PC-9 (cell line): ENCODE measurements at regions not wholly inside any gene's neighbourhood (a gene's known extent, or its start where the extent isn't known, plus 50 kb on each side); places are given as distances from the start of the nearest gene placed in this dataset.

Experiments
- BruUV-seq: library from RNA; stranded (reverse); fragments of 400-500 nt; replicated peaks from 2 replicates; lab custom pipeline; 2021; lab: Mats Ljungman, UMichigan
- CTCF ChIA-PET: fragments of 300-600 bp; sonication (Branson Sonifier 250); formaldehyde crosslinking; loops from one replicate; lab custom pipeline; 2022; ENCODE audit warnings: antibody characterized with exemption; lab: Charles Lee
- POLR2A ChIA-PET: fragments of 300-600 bp; sonication (Branson Sonifier 250); formaldehyde crosslinking; loops from one replicate; lab custom pipeline; 2022; ENCODE audit warnings: antibody characterized with exemption; ENCODE audit not compliant: unreplicated experiment; lab: Charles Lee
- DNase-seq, 2 experiments: peaks; one replicate each; pipeline versions ENCODE4 v3.0.0 to v3.0.0-alpha.2; 2015 to 2022; ENCODE audit warnings: mixed read lengths in 1 of 2
- H2AFZ ChIP-seq: fragments of 200-600 bp; sonication (generic); 2 replicates; pipeline ENCODE4 v1.8.1; 2017; ENCODE audit warnings: antibody characterized with exemption
- H3F3A ChIP-seq: fragments of 200-600 bp; sonication (generic); 2 replicates; pipeline ENCODE4 v1.8.1; 2017; ENCODE audit warnings: antibody characterized with exemption, mild to moderate bottlenecking, low read depth; ENCODE audit not compliant: insufficient read depth
- H3K27ac ChIP-seq: fragments of 200-600 bp; sonication (generic); 2 replicates; pipeline ENCODE4 v1.6.1; 2016; ENCODE audit warnings: mixed run types
- H3K27me3 ChIP-seq: fragments of 200-600 bp; sonication (generic); 2 replicates; pipeline ENCODE4 v1.6.1; 2016; ENCODE audit warnings: low read depth, mixed run types; ENCODE audit not compliant: insufficient read depth
- H3K36me3 ChIP-seq: fragments of 200-600 bp; sonication (generic); 2 replicates; pipeline ENCODE4 v1.6.1; 2016; ENCODE audit warnings: low read depth, mixed run types
- H3K4me1 ChIP-seq: fragments of 200-600 bp; sonication (generic); replicated peaks from 2 replicates; pipeline ENCODE4 v1.6.1; 2016; ENCODE audit warnings: mixed run types; ENCODE audit not compliant: insufficient read depth
- H3K4me2 ChIP-seq: fragments of 200-600 bp; sonication (generic); 2 replicates; pipeline ENCODE4 v1.6.1; 2017; ENCODE audit warnings: mixed run types
- H3K4me3 ChIP-seq: fragments of 200-600 bp; sonication (generic); 2 replicates; pipeline ENCODE4 v1.6.1; 2016; ENCODE audit warnings: mixed run types
- H3K79me2 ChIP-seq: fragments of 200-600 bp; sonication (generic); 2 replicates; pipeline ENCODE4 v1.6.1; 2017; ENCODE audit warnings: low read depth, mixed run types
- H3K9me2 ChIP-seq: fragments of 200-600 bp; sonication (generic); 2 replicates; pipeline ENCODE4 v1.8.1; 2017; ENCODE audit warnings: mild to moderate bottlenecking; ENCODE audit not compliant: insufficient read depth
- H3K9me3 ChIP-seq: fragments of 200-600 bp; sonication (generic); 2 replicates; pipeline ENCODE4 v1.8.1; 2016; ENCODE audit warnings: low read depth; ENCODE audit not compliant: insufficient read depth
- H4K20me1 ChIP-seq: fragments of 200-600 bp; sonication (generic); 2 replicates; pipeline ENCODE4 v1.8.1; 2017; ENCODE audit not compliant: insufficient read depth
- EZH2 ChIP-seq: fragments of 200-600 bp; sonication (generic); IDR thresholded peaks from 2 replicates; pipeline ENCODE4 v1.8.0; 2017; ENCODE audit warnings: antibody characterized with exemption, low read depth
- intact Hi-C: fragments of 100-400 bp; cut with micrococcal nuclease; formaldehyde crosslinking; loops from one replicate; pipeline ENCODE4 v1.10.0; 2022; ENCODE audit not compliant: unreplicated experiment
- TF ChIP-seq, protein P1 (sequence below): fragments of 200-600 bp; sonication (generic); conservative IDR thresholded peaks from 2 replicates; pipeline ENCODE4 v1.6.1; 2017; ENCODE audit warnings: mixed run types, antibody characterized with exemption, mild to moderate bottlenecking, moderate library complexity

DNA sequence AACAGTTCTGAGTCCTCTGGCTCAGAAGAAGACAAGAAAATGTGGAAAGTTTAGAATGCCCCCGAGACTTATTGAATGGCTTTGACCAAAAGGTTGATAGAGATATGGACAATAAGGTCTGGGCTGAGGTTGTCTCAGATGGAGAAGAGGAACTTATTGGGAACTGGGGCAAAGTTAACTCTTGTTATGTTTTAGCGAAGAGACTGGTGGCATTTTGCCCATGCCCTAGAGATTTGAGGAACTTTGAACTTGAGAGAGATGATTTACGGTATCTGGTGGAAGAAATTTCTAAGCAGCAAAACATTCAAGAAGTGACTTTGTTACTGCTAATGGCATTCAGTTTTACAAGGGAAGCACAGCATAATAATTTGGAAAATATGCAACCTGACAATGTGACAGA is 1549.3 kb upstream of the ADGRL3 start:
- intact Hi-C loops = no loop called here
- H3K9me2 ChIP-seq = no peaks in the 10 kb centered on the region
- H3F3A ChIP-seq = no peaks in the 10 kb centered on the region
- H3K4me1 ChIP-seq = no peaks in the 10 kb centered on the region
- no peaks in the 10 kb centered on the region for H3K79me2 ChIP-seq
- H3K9me3 ChIP-seq = no peaks in the 10 kb centered on the region
- H4K20me1 ChIP-seq = no peaks in the 10 kb centered on the region
- TF ChIP-seq, protein P1, sequence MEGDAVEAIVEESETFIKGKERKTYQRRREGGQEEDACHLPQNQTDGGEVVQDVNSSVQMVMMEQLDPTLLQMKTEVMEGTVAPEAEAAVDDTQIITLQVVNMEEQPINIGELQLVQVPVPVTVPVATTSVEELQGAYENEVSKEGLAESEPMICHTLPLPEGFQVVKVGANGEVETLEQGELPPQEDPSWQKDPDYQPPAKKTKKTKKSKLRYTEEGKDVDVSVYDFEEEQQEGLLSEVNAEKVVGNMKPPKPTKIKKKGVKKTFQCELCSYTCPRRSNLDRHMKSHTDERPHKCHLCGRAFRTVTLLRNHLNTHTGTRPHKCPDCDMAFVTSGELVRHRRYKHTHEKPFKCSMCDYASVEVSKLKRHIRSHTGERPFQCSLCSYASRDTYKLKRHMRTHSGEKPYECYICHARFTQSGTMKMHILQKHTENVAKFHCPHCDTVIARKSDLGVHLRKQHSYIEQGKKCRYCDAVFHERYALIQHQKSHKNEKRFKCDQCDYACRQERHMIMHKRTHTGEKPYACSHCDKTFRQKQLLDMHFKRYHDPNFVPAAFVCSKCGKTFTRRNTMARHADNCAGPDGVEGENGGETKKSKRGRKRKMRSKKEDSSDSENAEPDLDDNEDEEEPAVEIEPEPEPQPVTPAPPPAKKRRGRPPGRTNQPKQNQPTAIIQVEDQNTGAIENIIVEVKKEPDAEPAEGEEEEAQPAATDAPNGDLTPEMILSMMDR = no peak
- TF ChIP-seq EZH2 = no peak
- POLR2A ChIA-PET = no interaction called here
- no peak overlapping the region for H3K4me3 ChIP-seq
- H3K27ac ChIP-seq = no peak overlapping the region
- no peak for DNase-seq
- H3K36me3 ChIP-seq = no peaks in the 10 kb centered on the region
- no peak overlapping the region for H2AFZ ChIP-seq
- no peaks in the 10 kb centered on the region for H3K27me3 ChIP-seq
- CTCF ChIA-PET = no interaction called here
- no TSS peak for BruUV-seq
- H3K4me2 ChIP-seq = no peak overlapping the region

DNA sequence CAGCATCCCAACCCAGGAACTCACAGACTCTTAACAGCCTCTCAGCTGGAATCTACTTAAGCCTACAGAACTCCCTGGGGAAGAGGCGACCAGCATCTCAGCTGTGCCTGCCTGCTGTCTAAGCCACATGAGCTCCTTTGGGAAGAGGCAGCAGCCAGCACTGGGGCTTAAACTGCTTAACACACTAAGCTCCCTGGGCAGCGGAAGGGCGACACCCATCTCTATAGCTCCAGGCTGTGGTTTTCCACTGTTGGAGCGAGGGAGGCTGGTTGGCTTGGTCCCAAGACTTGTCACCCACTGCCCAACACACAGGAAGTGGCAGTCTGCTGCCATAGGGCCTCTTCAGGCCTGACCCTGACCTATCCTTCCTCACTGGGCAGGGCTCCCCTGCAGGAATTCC is 1544.1 kb upstream of the ADGRL3 start:
- H3K4me3 ChIP-seq = no peak overlapping the region
- no peaks in the 10 kb centered on the region for H3K79me2 ChIP-seq
- no peaks in the 10 kb centered on the region for H3K4me1 ChIP-seq
- no peak overlapping the region for H3K4me2 ChIP-seq
- intact Hi-C loops = no loop called here
- CTCF ChIA-PET = no interaction called here
- H3K9me3 ChIP-seq = no peaks in the 10 kb centered on the region
- no peaks in the 10 kb centered on the region for H3K27me3 ChIP-seq
- no peaks in the 10 kb centered on the region for H3F3A ChIP-seq
- POLR2A ChIA-PET = no interaction called here
- no peak for TF ChIP-seq EZH2
- TF ChIP-seq, protein P1 = no peak
- BruUV-seq = no TSS peak
- H3K36me3 ChIP-seq = no peaks in the 10 kb centered on the region
- DNase-seq = peak in 1 of 2 experiments; percentile 51
- H2AFZ ChIP-seq = no peak overlapping the region
- no peak overlapping the region for H3K27ac ChIP-seq
- no peaks in the 10 kb centered on the region for H3K9me2 ChIP-seq
- H4K20me1 ChIP-seq = no peaks in the 10 kb centered on the region

DNA sequence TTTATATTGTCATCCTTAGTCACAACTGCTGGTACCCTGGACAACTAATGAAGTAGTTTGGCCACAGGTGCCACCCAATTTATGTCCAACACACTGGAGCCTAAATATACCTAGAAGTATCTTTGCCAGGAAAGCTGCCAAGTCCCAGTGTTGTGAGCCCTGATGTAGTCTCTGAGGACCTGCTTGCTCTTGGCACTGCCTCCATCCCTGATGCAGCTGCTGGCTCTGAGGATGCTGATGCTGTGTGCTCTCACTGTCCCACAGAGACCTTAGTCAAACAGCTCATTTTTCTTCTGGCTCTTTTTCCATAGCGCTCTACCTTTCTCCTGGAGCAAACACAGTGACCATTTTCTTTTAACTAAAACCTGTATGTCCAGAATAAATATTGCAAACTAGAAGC is 1535.4 kb upstream of the ADGRL3 start:
- TF ChIP-seq EZH2 = no peak
- TF ChIP-seq, protein P1 = no peak
- Histone ChIP-seq H3K9me2 (no peaks in the 10 kb centered on the region), H4K20me1 (no peaks in the 10 kb centered on the region), H3K9me3 (no peaks in the 10 kb centered on the region), H3K36me3 (no peaks in the 10 kb centered on the region), H3K4me1 (no peaks in the 10 kb centered on the region), H3K4me3 (no peak overlapping the region), H3K27ac (no peak overlapping the region), H3K27me3 (no peaks in the 10 kb centered on the region), H3K79me2 (no peaks in the 10 kb centered on the region), H3F3A (no peaks in the 10 kb centered on the region), H3K4me2 (no peak overlapping the region), H2AFZ (no peak overlapping the region)
- DNase-seq = no peak
- no TSS peak for BruUV-seq
- intact Hi-C loops = no loop called here
- CTCF ChIA-PET = no interaction called here
- POLR2A ChIA-PET = no interaction called here
